ENCODE measurements at regions not wholly inside any gene's neighbourhood (a gene's known extent, or its start where the extent isn't known, plus 50 kb on each side); places are given as distances from the start of the nearest gene placed in this dataset.

DNA sequence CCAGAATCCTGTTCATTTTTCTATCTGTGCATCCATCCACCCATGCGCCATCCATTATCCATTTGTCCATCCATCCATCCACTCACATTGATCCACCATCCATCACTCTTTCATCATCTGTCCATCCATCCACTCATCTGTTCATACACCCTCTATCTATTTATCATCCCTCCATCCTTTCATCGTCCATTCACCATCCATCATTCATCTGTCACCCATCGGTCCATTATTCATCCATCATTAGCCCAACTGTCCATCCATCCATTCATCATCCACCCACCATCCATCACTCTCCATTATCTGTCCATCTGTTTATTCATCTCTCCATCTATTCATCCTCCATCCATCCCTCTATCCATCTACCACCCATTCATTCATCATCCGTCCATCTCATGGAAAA is 125.7 kb upstream of the TMPRSS2 start:
- Histone ChIP-seq H2BK15ac (ENCODE audit: low read length) (no peak overlapping the region), H4K8ac (ENCODE audit: extremely low read depth, insufficient read depth, low read length) (no peak overlapping the region), H2BK20ac (ENCODE audit: low read length) (no peak overlapping the region), H3K36me3 (ENCODE audit: control insufficient read depth in 2 of 4, insufficient read depth in 4 of 4, low read length in 3 of 4) (no peaks in the 10 kb centered on the region), H4K5ac (ENCODE audit: insufficient read length, low read depth, low read length) (no peak overlapping the region), H3K4ac (replicated peaks; ENCODE audit: insufficient read length, low read depth, low read length) (no peak overlapping the region), H2AFZ (ENCODE audit: low read length) (no peak overlapping the region), H2BK120ac (replicated peaks; ENCODE audit: low read depth, low read length) (no peak overlapping the region), H3K4me1 (replicated peaks in 1 of 4; ENCODE audit: control insufficient read depth in 3 of 4, insufficient read depth in 4 of 4, low read length in 3 of 4) (peaks cover 0 to 2% (median 0%) of the 10 kb centered on the region in 4 experiments; a peak in 1 of 7 replicates), H3K79me2 (ENCODE audit: control insufficient read depth in 1 of 2, insufficient read depth in 2 of 2, low read length in 2 of 2) (no peaks in the 10 kb centered on the region), H3K23me2 (ENCODE audit: low read depth, low read length) (peaks cover 7% of the 10 kb centered on the region; the same call in 1 of the 2 replicates), H2AK5ac (ENCODE audit: low read depth, low read length) (no peak overlapping the region), H2BK5ac (ENCODE audit: low read depth, low read length) (no peak overlapping the region), H2BK12ac (ENCODE audit: low read depth, low read length) (no peak overlapping the region), H3K27ac (ENCODE audit: low read depth, low read length) (no peak overlapping the region), H3K4me2 (ENCODE audit: insufficient read depth in 1 of 2, low read depth in 2 of 2, low read length in 2 of 2) (no peak overlapping the region), H3K79me1 (ENCODE audit: low read depth, low read length) (no peaks in the 10 kb centered on the region), H3K9me3 (ENCODE audit: insufficient read depth in 2 of 2, low read depth in 1 of 2, low read length in 1 of 2) (no peaks in the 10 kb centered on the region), H3K4me3 (ENCODE audit: extremely low read depth in 1 of 4, insufficient read depth in 2 of 4, low read depth in 3 of 4, low read length in 4 of 4) (no peak overlapping the region), H3K23ac (ENCODE audit: insufficient read length) (no peak overlapping the region), H3K27me3 (replicated peaks in 1 of 4; ENCODE audit: control insufficient read depth in 3 of 4, extremely low read depth in 1 of 4, insufficient read depth in 3 of 4, low read length in 3 of 4) (no peaks in the 10 kb centered on the region), H3K14ac (ENCODE audit: insufficient read length) (no peak overlapping the region), H4K20me1 (replicated peaks in 1 of 2; ENCODE audit: control insufficient read depth in 1 of 2, insufficient read depth in 2 of 2, low read length in 2 of 2) (peaks cover 0 to 2% of the 10 kb centered on the region in 2 experiments), H3K18ac (ENCODE audit: extremely low read depth, low read length) (no peak overlapping the region), H3K9ac (replicated peaks in 1 of 4; ENCODE audit: extremely low read depth in 1 of 4, low read depth in 3 of 4, low read length in 3 of 4) (no peak overlapping the region), H3K56ac (replicated peaks; ENCODE audit: insufficient read length, low read depth, low read length) (no peak overlapping the region), H4K91ac (replicated peaks; ENCODE audit: insufficient read length, low read length) (no peak overlapping the region)
- FAIRE-seq, result no peak
- POLR2A ChIA-PET (ENCODE audit: partially characterized antibody), result no interaction called here
- WGBS, 2 experiments (ENCODE audit: extremely low coverage in 1 of 2, insufficient coverage in 1 of 2, insufficient read length in 1 of 2, insufficient replicate concordance in 2 of 2, low coverage in 1 of 2, low lambda C conversion rate in 2 of 2, missing lambda C conversion rate in 1 of 2), result 96 to 100% methylated on average over 3 to 4 of the region's 4 CpGs
- CTCF ChIA-PET (ENCODE audit: partially characterized antibody), result interaction anchor here (1.1 to 9.0 kb wide), 3 partner anchors 19 to 185 kb away, joined by 3 to 55 read pairs (median 3); no protein-coding TSS in a partner anchor
- no peak for DNase-seq (ENCODE audit: low read depth in 1 of 2, low spot score in 2 of 2)
- TF ChIP-seq RFX5 (IDR thresholded peaks at IDR 0.05; ENCODE audit: borderline replicate concordance, low read depth, low read length), result no peak
- TF ChIP-seq, protein P1, sequence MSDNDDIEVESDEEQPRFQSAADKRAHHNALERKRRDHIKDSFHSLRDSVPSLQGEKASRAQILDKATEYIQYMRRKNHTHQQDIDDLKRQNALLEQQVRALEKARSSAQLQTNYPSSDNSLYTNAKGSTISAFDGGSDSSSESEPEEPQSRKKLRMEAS (IDR thresholded peaks at IDR 0.05), result no peak
- TF ChIP-seq BCL11A (IDR thresholded peaks at IDR 0.05; ENCODE audit: low read depth in 2 of 2, low read length in 2 of 2), result no peak
- no peak for TF ChIP-seq NRF1 (IDR thresholded peaks at IDR 0.05; ENCODE audit: low read depth, low read length)
- TF ChIP-seq EP300 (IDR thresholded peaks at IDR 0.05; ENCODE audit: borderline replicate concordance in 1 of 2, low read depth in 2 of 2, low read length in 2 of 2), result no peak
- TF ChIP-seq ASH2L (IDR thresholded peaks at IDR 0.05; ENCODE audit: low read length), result no peak
- no peak for TF ChIP-seq JUN (IDR thresholded peaks at IDR 0.05; ENCODE audit: low read depth, low read length)
- TF ChIP-seq CHD1 (IDR thresholded peaks at IDR 0.05; ENCODE audit: low read depth, low read length), result no peak
- TF ChIP-seq BRCA1 (IDR thresholded peaks at IDR 0.05; ENCODE audit: low read depth, low read length), result no peak
- TF ChIP-seq, protein P2, sequence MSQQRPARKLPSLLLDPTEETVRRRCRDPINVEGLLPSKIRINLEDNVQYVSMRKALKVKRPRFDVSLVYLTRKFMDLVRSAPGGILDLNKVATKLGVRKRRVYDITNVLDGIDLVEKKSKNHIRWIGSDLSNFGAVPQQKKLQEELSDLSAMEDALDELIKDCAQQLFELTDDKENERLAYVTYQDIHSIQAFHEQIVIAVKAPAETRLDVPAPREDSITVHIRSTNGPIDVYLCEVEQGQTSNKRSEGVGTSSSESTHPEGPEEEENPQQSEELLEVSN (IDR thresholded peaks at IDR 0.05), result no peak

All from H1 (cell line).